ELF-1 (cell line): ENCODE measurements at regions not wholly inside any gene's neighbourhood (a gene's known extent, or its start where the extent isn't known, plus 50 kb on each side); places are given as distances from the start of the nearest gene placed in this dataset.

Experiments used
- DNase-seq: peaks from one replicate; pipeline ENCODE4 v3.0.0-alpha.2; 2016; ENCODE audit warnings: low read depth, low spot score

DNA sequence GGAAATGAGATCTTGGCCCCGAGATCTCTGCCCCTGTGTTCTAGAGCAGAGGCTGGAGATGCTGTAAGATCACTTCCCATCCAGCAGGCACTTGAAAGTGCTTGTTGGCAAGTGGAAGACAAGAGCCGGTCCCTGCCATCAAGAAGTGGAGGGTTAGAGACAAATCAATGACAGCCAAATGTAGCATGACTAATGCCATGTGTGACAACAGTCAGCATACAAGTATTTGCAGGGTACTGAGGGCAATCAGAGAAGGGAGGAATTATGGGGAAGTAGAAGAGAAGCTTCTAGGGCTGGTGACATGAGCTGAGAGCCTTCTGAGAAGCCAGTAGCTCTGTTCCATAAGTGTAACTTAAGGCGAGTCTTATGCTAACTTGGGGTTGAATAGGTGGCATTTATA, 58.6 kb downstream of the TMEM17 start:
- no peak for DNase-seq

DNA sequence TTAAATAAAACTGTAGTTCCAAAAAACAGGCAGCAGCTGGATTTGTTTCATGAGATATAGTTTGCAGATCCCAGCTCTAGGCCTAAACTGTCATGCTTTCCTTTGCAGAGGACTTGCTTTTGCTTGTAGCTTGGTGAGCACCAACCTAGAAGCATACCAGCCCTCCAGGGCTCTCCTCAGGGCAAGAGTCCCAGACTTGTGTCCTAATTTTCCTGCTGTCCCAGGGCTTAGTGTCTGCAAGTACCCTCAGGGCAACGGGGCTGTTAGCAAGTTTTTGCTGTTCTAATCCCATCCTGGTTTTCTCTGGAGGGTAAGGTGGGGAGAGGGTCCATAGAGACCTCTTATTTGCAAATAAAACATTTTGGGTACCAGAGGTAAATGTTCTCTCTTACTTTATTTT, 59.5 kb downstream of the TMEM17 start:
- DNase-seq, result no peak

DNA sequence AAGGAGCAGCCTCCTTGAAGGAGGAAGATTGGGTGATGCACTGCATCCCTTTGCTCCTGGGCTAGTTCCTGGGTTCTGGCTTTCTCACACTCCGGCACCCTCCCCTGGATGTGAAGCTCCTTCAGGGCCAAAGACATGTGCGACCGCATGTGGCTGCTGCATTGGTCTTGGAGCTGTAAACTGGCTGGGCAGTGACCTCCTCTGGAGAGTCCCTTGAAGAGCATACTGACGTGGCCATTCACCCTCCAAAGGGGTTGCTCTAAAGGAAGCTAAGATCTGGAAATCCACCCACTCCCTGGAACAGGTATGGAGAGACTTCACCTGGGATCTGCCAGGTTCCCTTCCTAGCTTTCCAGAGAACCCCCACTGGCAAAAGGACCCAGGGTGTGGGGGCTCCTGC, 62.1 kb downstream of the TMEM17 start:
- DNase-seq, result peak; percentile 49

DNA sequence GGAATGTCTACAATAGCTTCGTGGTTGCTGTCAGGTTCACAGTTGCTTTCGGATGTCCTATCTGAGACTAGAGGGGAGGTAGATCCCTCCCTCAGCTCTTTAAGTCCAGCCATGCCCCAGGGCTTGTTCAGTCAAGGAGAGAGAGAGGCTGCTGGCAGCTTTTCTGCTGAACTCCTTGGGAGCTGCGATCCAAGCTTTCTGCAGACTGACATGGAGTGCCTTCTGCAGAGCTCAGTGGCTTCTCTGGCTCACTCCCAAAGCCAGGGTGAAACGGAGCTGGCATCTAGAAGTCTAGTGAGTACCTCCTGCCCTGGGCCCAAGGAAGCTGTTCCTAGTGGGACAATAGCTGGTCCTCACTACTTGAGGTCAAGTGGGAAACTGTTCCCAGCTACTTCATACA, 62.5 kb downstream of the TMEM17 start:
- DNase-seq, result no peak

DNA sequence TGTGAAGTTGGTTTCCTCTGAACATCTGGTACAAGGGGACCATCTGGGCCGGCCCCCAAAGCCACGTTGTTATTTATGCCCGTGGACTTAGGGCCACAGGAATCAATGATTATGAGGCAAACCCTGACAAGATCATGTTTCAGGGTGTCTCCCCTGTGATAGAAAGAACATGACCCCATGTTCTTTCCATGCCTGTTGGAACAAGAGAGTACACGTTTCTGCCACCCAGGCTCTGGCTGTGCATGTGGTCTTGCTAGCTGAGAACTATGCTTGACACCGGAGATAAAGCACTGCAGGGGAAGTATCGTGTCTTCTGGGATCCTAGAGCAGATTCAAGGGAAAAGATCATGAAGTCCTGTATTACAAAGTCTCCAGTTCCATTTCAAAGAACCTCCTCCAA, 64.2 kb downstream of the TMEM17 start:
- DNase-seq, result no peak

DNA sequence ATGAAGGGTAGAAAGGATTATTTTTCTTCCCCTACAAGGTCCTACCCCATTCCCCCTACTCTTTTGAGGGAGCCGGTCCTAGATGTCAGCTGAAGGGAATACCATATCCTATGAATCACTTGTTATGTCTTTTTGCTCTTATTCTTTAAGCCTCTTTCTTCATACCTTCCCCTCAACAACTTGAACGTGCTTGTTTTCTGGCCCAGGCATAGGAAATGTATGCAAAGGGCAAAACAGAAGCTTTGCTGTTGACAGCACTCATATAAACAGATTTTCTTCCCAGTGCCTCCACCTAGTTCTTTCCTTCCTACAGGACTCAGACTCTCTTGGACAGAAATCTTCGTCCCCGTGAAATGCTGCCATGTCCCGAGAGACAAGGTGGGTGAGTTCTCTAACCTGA, 64.6 kb downstream of the TMEM17 start:
- DNase-seq, result no peak

DNA sequence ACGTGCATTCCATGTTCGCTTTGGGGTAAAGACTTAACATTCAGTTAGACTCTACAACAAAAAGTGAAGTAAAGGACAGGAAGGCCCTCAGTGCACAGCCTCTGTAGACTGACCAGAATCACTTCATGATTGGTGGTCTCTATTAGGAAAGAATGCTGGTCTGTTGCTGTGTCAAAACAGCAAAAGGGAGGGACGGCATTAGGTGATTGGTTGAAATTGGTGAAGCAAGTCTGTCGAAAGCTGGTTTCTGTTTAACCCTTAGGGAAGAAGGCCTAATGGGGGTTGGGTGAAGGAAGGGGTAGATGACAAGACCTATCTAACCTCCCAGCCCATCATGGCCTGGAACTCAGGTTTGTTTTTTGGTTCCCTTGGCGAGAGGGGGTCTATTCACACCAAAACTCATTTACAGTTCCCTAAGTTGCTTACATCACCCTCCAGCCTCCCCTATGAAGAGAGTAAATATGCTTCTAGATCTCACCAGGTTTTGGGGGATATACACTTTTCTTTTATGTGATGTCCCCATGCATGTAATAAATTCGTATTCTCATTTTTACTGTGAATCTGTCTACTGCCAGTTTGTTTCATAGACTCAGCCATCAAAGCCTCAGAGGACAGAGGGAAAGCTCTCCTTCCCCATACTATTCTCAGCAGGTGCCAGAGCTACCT, 65.6 kb downstream of the TMEM17 start:
- no peak for DNase-seq

DNA sequence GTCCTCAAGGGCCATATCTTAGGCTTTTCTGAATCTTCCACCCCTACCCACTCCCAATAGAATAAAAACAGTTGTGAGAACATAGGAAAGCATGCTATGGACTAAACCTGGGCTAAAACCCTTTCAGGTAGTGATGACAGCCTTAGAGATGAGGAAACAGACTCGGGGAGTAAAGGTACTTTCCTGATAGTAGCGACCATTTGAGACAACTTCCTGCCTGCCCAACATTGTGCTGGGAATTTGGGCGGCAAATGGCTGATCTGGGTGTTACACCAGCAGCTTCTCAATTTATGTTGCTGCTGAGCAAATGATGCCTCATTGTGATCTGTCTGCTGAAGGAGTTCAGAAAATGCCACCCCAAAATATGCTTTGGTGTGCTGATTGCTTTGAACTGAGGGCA, 66.6 kb downstream of the TMEM17 start:
- no peak for DNase-seq

DNA sequence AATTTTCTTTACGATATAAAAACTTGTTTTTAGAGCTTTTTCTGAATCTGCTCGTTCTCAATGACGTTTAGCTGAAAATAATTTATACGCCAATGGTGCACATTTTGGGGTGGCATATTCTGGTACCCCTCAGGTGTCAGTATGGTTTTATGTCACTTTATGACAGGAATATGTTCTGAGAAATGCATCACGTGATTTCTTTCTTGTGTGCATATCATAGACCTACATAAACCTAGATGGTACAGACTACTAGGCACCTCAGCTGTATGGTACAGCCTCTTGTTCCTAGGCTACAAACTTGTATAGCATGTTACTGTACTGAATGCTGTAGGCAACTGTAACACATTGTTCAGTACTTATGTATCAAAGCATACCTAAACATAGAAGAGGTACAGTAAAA, 68.2 kb downstream of the TMEM17 start:
- DNase-seq, result no peak

DNA sequence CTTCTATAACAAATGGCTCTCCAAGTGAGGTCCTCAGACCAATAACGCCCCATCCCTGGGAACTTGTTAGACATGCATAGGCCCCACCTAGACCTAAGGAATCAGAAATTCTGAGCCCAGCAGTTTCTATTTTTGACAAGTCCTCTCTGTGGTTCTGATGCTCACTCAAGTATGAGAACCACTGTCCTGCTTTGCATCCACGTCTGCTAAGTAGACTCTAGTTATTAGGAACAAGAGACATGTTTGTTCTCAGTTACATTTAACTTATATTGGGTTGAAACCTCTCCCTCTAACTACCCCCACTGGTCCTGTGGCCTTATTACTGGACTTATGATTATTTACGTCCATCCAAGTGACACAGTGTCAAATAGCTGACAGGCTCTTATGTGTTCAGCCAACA, 70.3 kb downstream of the TMEM17 start:
- no peak for DNase-seq

DNA sequence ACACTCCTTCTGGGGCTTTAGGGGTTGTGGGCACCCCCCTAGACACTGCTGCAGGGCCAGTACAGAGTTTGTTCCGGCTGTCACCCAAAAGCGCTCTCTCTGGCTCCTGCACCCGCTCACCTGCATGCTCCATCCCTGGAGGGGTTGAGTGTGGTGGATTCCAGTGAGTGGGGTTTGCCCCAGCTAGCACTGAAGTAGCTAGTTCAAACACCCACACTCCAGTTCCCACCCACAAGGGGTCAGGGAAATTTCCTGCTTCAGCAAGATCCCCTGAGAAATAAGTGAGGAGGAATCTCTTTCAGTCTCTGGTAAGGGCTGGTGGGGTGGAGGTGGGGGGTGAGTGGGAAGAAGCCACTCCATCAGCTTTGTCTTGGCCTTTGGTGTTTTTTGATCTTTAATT, 73.6 kb downstream of the TMEM17 start:
- DNase-seq, result no peak

DNA sequence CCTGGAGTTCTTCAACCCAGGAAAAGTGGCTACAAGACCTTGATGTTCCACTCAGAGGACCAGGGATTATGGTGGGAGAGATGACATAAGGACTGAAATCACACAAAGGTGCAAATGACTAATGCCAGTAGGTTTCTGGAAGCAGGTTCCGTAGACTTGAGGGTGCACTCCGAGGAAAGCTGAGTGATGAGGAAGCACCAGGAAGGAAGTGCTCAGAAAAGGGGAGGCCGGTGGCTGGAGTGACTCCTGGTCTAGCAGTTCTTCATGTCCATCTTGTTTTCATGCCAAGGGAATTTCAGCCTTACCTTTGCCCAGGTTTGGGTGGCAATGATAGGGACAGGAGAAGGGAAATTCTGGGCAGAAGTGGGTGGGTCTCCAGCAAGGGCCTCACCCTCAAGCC, 74.5 kb downstream of the TMEM17 start:
- DNase-seq, result no peak

DNA sequence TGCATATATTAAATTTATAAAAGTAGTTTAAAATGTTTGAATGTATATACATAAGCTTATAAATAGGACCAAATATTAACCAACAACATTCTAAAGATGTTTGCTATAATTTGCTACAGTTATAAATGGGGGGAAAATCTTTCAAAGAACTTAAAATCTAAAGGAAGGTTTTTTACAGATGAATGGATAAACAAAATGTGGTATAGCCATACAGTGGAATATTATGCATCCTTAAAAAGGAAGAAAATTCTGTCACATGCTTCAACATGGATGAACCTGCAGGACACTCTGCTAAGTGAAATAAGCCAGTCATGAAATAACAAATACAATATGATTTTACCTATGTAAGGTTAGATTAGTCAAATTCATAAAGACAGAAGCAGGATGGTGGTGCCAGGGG, 75.8 kb downstream of the TMEM17 start:
- no peak for DNase-seq

DNA sequence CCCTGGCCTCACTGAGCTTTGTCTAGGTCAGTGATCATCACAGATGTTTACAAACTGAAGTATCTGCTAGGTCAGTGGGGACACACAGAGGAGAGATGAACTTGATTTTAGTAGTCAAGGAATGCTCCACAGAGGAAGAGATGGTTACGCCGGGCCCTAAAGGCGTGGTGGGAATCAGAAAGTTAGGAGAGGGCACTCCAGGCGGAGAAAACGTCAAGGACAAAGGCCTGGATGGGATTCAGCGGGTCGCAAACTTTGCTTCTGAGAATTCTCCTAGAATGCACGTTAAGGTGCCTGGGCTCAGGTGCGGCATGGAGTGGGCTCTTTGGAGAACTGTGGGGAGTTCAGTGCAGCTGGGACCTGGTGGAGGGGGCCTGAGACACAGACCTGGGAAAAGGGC, 78.8 kb downstream of the TMEM17 start:
- DNase-seq, result no peak

DNA sequence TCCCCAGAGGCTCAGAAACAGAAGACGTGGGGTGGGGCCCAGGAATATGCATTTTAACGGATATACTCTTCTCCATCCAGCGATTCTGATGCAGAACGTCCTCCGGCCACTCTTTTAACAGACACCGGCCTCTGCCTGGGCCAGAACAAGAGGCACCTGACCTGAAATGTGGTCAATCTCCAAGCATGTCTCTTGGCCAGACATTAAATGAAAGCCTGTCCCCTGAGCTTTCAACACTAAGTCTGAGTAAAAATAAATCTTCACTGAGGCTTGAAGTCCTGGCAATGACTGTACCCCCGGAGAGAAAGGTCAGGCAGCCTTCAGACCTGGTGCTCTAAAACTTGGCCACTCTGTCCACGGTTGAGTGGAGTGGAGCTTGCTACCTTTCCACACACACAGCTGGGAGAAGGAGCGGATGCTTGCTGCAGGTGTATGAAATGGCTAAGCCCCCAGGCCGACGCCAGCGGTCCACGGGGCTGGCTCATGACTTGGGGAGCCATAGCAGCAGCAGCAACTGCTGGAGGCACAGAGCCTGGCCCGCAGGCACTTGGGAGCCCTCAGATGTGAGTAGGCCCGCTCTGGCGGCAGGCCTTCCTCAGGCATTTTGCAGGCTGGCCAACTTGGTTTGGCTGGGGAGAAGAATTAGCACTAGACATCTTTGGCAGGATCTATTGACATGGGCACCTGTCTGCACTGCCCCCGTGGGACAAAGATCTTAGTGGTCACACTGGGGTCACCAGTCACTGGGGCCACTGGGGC, 79.7 kb downstream of the TMEM17 start:
- DNase-seq, result no peak

DNA sequence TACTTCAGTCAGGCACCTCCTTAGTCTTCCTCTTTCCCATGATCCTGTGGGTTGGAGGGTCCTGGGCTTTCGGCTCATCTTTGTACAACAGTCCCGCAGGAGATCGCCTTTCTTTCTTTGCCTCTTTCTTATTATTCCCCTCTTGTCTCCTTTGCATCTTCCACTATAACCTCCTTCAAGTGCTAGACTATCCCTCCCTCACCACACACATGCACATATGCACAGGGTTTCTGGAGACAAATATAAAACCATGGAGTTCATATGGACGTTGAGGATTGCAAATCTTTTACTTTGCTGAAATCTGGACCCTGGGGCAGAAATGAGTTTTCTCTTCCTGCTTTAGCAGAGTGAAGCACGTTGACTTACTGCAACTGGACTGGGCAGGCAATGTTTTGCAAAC, 80.3 kb downstream of the TMEM17 start:
- no peak for DNase-seq

DNA sequence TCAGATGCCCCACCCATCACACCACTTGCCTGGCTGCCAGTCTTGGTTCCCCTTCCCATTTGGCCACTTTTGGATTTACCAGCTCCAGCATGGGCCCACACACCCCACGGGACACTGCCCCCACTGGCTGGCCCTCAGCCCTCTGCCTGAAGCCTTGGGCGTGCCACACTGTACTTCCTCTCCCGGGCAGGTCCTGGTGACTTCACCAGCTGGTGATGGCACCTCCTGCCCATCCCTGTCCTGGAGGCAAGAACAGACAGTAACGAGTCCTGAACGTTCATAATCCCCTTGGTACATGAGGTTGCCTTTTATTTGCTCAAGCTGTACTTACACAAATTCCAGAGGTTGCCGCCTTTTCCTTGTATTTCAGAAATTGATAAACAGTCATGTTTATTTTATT, 81.1 kb downstream of the TMEM17 start:
- DNase-seq, result no peak

DNA sequence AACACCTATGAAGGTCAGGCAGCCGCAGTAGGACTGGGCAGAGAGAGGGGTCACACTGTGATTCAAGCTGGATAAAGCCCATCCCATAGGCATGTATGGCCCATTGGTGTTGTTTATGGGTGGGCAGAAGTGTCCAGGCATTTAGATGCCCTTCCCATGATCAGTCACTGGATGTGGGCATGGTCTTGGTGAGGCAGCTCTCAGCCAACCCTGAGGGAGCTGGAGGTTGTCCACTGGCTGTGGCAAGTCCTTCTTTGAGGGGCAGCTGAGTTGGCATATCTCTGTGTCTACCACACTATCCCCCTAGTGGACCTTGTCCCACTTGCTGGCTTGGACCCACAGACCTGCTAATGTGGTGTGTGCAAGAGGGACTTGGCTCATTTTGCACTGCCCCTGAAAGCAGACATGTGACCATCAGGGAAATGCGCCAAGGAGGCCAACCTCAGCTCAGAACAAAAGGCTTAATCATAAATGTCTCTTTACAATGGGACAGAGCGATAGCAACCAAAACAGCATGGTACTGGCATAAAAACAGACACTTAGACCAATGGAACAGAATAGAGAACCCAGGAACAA, 82.0 kb downstream of the TMEM17 start:
- DNase-seq, result no peak

DNA sequence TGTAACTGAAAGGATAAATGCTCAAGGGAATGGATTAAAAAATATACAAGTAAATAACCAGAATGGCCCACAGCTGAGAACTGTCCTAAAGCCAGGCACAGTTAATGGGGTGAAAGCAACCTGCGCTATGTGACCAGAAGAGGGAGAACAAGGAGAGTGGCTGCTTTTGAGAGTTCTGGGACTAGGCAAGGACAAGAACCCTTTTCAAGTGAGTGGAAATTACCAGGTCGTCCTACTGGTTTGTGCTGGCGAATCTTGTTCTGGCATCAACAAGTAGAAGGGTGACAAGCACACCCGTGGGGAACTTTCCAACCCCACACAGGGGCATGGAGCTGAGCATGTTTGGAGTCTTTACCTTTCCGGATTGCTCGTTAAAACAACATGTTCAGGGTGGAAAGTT, 82.8 kb downstream of the TMEM17 start:
- DNase-seq, result peak; percentile 49

DNA sequence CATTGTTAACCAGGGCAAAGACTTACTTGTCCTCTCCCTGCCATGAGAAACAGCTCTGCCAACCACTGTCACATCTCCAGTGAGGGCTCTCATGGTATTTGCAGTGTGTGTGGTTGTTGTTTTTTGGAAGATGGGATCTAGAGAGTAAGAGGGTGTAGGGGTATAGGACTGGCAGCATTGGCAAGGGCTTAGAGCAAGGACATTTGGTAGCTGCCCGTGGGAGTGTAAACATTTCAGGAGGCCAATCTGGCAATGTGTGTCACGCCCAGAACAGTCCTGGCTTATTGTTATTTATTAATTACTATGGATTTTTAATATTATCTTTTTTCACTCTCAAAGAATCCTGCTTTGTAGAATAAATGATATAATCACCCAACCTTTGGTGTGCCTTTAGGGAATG, 90.5 kb downstream of the TMEM17 start:
- no peak for DNase-seq

DNA sequence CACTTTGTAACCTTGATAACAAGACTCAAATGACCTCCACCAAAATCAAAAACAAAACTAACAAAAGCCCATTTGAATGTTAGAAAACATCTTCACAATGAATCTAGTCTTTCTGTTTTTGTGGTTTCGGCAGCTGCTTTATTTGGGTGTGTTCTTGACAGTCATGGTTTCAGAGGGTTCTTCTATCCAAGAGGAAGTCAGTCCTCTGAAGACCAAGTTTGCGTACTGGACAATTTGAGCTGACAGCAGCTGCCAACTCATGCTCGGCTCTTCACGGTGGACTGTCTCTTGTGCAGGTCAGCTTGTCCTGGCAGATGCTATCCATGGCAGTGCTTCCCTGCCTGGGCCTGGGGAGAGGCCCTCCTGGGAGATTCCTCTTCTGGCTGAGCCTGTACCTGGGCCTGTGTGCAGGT, 91.0 kb downstream of the TMEM17 start:
- DNase-seq, result no peak

DNA sequence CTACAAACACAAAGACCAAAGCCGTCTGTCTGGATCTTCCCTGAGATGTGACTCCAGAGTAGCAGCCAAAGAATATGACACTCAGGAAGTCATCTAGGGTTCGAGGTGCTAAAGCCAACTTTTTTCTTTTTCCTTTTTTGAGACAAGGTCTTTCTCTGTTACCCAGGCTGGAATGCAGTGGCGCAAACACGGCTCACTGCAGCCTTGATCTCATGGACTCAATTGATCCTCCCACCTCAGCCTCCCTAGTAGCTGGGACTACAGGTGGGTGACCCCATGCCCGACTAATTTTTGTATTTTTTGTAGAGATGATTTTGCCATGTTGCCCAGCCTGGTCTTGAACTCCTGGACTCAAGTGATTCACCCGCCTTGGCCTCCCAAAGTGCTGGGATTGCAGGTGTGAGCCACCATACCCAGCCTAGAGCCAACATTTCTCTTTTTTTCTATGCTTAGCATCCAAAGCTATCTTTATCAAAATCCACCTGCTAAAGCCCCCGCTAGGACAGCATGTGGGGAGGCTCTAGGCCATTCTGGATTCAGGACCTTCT, 92.8 kb downstream of the TMEM17 start:
- no peak for DNase-seq

DNA sequence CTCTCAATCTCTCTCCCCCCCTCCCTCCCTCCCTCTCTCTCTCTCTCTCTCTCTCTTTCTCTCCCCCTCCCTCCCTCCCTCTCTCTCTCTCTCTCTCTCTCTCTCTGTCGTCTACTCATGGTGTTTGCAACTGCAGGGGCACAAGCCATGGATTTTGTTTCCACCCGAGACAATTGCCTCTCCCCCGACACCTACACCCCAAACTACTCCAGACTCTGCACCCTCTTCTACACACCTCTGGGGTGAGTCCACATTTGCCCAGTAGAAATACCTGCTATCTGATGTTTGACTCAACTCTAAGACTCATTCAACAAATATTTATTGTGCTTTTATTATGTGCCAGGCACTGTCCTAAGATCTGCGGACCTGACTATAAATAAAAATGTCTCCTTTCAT, 93.7 kb downstream of the TMEM17 start:
- no peak for DNase-seq
